Kidney (tissue), 13 donors: ENCODE measurements at regions not wholly inside any gene's neighbourhood (a gene's known extent, or its start where the extent isn't known, plus 50 kb on each side); places are given as distances from the start of the nearest gene placed in this dataset.

Source experiments
- DNase-seq, 5 donors: peaks; one replicate each; pipeline ENCODE4 v3.0.0-alpha.2; 2013 to 2020
- FAIRE-seq: peaks from 2 replicates; lab custom pipeline; 2012; peaks lifted over from hg19 to GRCh38; lab: Jason Lieb, UNC
- H3K27ac ChIP-seq, 2 donors: one replicate each; pipeline ENCODE4 v1.7.0; 2013; ENCODE audit warnings: low read depth in 2 of 2, low read length in 2 of 2, inconsistent platforms in 1 of 2
- H3K27me3 ChIP-seq: one replicate; pipeline ENCODE4 v1.7.1; 2013; ENCODE audit warnings: low read length, inconsistent platforms; ENCODE audit not compliant: control insufficient read depth, insufficient read depth
- H3K36me3 ChIP-seq, 3 donors: one replicate each; pipeline versions ENCODE4 v1.7.0 to v1.7.1; 2013; ENCODE audit warnings: low read length in 3 of 3, control low read depth in 1 of 3, inconsistent platforms in 1 of 3; ENCODE audit not compliant: insufficient read depth in 3 of 3, control insufficient read depth in 2 of 3
- H3K4me1 ChIP-seq, 3 donors: one replicate each; pipeline versions ENCODE4 v1.7.0 to v1.7.1; 2013; ENCODE audit warnings: low read length in 3 of 3, inconsistent platforms in 1 of 3, low read depth in 1 of 3; ENCODE audit not compliant: control insufficient read depth in 2 of 3, insufficient read depth in 2 of 3
- H3K4me3 ChIP-seq, 3 donors: one replicate each; pipeline versions ENCODE4 v1.7.0 to v1.8.1; 2013; ENCODE audit warnings: low read length in 3 of 3, control low read depth in 1 of 3, inconsistent platforms in 1 of 3
- H3K9ac ChIP-seq, 3 donors: one replicate each; pipeline versions ENCODE4 v1.7.0 to v1.7.1; 2013; ENCODE audit warnings: low read length in 3 of 3, control low read depth in 1 of 3, inconsistent platforms in 1 of 3
- H3K9me3 ChIP-seq, 3 donors: one replicate each; pipeline versions ENCODE4 v1.7.0 to v1.7.1; 2013; ENCODE audit warnings: low read length in 3 of 3, control low read depth in 1 of 3, inconsistent platforms in 1 of 3; ENCODE audit not compliant: control insufficient read depth in 2 of 3, insufficient read depth in 1 of 3
- CTCF ChIP-seq: IDR thresholded peaks from 3 replicates; pipeline ENCODE4 v1.5.1; 2012; ENCODE audit warnings: mild to moderate bottlenecking, moderate library complexity, borderline replicate concordance; ENCODE audit not compliant: insufficient read depth; ENCODE audit errors: extremely low read depth
- intact Hi-C: fragments of 100-400 bp; cut with DNase I; formaldehyde crosslinking; loops from one replicate; pipeline ENCODE4 v1.11.1; 2022
- donor health status: control.
- donor health status: control.
- donor health status: control.
- donor health status: control.
- donor health status: control.
- donor health status: DM: yes; HTN: yes; CAD: no.
- donor health status: Normal renal cell carcinoma (clear cell type).

DNA sequence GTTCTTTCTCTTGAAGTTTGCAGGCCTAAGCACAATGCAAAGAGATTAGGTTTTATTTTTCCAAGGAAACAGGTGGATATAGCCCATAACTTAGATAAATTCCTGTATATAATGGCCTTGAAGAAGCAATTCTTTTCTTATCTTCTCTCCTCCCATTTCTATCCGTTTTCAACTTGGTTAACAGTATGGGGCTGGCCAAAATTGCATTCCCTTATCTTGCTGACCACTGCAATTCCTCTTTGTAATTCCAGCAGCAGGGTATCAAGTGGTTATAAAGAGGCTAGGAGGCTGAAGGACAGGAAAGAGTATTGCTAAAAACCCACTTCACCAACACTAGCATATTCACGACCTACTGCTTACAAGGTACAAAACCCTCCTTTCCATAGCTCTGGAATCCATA, 643.5 kb upstream of the ID4 start:
- H3K36me3 ChIP-seq, result no peaks in the 10 kb centered on the region
- no peak overlapping the region for H3K27ac ChIP-seq
- no peak for FAIRE-seq
- H3K9ac ChIP-seq, result no peak overlapping the region
- DNase-seq, result no peak
- no peaks in the 10 kb centered on the region for H3K27me3 ChIP-seq
- no peaks in the 10 kb centered on the region for H3K9me3 ChIP-seq
- TF ChIP-seq CTCF, result no peak
- intact Hi-C loops, result no loop called here
- H3K4me3 ChIP-seq, result no peak overlapping the region
- no peaks in the 10 kb centered on the region for H3K4me1 ChIP-seq

DNA sequence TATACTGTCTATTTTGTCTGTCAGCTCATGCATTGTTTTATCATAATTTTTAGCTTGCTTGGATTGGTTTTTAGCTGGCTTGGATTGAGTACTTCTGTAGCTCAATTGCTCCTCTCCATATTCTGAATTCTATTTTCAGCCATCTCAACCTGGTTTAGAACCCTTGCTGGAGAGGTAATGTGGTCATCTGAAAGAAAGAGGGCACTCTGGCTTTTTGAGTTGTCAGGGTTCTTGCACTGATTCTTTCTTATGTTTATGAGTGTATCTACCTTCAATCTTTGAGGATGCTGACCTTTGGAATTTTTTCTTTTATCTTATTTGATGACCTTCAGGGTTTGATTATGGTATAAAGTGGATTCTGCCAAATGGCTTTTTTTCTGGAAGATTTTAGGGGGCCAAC, 632.7 kb upstream of the ID4 start:
- H3K4me3 ChIP-seq, result no peak overlapping the region
- no peak for DNase-seq
- peaks cover 0 to 3% (median 0%) of the 10 kb centered on the region in 3 donors for H3K9me3 ChIP-seq
- no peaks in the 10 kb centered on the region for H3K36me3 ChIP-seq
- no peak overlapping the region for H3K27ac ChIP-seq
- H3K27me3 ChIP-seq, result no peaks in the 10 kb centered on the region
- H3K9ac ChIP-seq, result no peak overlapping the region
- no peaks in the 10 kb centered on the region for H3K4me1 ChIP-seq
- no peak for FAIRE-seq
- intact Hi-C loops, result no loop called here
- no peak for TF ChIP-seq CTCF

DNA sequence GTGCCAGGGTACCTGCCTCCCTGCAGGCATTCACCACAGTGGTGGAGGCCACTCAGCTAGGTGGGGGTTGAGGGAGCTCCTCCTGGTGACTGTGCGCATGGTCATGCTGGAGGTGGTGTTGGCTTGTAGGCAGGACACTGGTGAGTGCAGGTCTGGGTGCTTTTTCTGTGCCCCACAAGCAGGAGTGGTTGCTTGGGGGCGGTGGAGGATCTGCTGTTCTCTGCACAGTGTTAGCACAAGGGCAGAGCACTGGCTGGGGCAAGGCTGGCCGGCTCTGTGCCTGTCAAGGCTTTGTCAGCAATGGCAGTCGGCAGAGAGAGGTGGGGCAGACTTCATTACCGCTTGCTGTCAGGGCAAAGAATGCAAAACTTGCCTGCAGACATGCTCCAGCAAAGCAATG, 632.1 kb upstream of the ID4 start:
- no peak for TF ChIP-seq CTCF
- Histone ChIP-seq H3K4me3 (no peak overlapping the region), H3K27ac (no peak overlapping the region), H3K9ac (no peak overlapping the region), H3K36me3 (no peaks in the 10 kb centered on the region), H3K27me3 (no peaks in the 10 kb centered on the region), H3K4me1 (no peaks in the 10 kb centered on the region), H3K9me3 (peaks cover 0 to 3% (median 0%) of the 10 kb centered on the region in 3 donors)
- no peak for DNase-seq
- FAIRE-seq, result no peak
- intact Hi-C loops, result no loop called here

- intact Hi-C loops, result no loop called here
- Histone ChIP-seq H3K27me3 (no peaks in the 10 kb centered on the region), H3K9ac (no peak overlapping the region), H3K36me3 (no peaks in the 10 kb centered on the region), H3K27ac (no peak overlapping the region), H3K9me3 (no peaks in the 10 kb centered on the region), H3K4me1 (no peaks in the 10 kb centered on the region), H3K4me3 (no peak overlapping the region)
- FAIRE-seq (no peak), DNase-seq (no peak)
- no peak for TF ChIP-seq CTCF
Measured at GRCh38 chr6:19209202-19209601, 628.0 kb upstream of the ID4 start.
